K562 (cell line): ENCODE measurements at regions not wholly inside any gene's neighbourhood (a gene's known extent, or its start where the extent isn't known, plus 50 kb on each side); places are given as distances from the start of the nearest gene placed in this dataset.

Source experiments
- ATAC-seq: fragments of 200-7000 bp; cut with Tn5 transposase; 3 replicates; pipeline ENCODE4 v1.9.1; 2020; ENCODE audit warnings: moderate library complexity
- BruUV-seq: library from RNA; stranded (reverse); fragments of 400-500 nt; replicated peaks from 2 replicates; lab custom pipeline; 2021; lab: Mats Ljungman, UMichigan
- CTCF ChIA-PET: fragments of 300-600 bp; formaldehyde crosslinking; extraction: SDS; loops from one replicate; lab custom pipeline; 2021; ENCODE audit warnings: low intra/inter-chr PET ratio; lab: Yijun Ruan, JAX
- POLR2A ChIA-PET: fragments of 300-600, 350-650 bp; sonication (Branson Sonifier 250); formaldehyde crosslinking; extraction: SDS; loops from one replicate; lab custom pipeline; 2021; ENCODE audit warnings: antibody characterized with exemption, inconsistent platforms; lab: Yijun Ruan, JAX
- DNase-seq, 4 experiments: peaks; one replicate each; pipeline versions ENCODE4 v3.0.0 to v3.0.0-alpha.2; 2011 to 2018; ENCODE audit warnings: low spot score in 3 of 4, mixed read lengths in 3 of 4; ENCODE audit errors: extremely low read depth in 1 of 4
- FAIRE-seq: peaks from 2 replicates; lab custom pipeline; 2011; peaks lifted over from hg19 to GRCh38; lab: Jason Lieb, UNC
- H2AFZ ChIP-seq: 2 replicates; pipeline ENCODE4 v1.6.0; 2011; ENCODE audit warnings: low read depth, low read length, control low read depth, inconsistent platforms
- H3K27ac ChIP-seq: fragments of 200-600 bp; 3 replicates; pipeline ENCODE4 v1.8.0; 2011; ENCODE audit warnings: low read depth, mild to moderate bottlenecking, control low read depth, inconsistent platforms, low read length, moderate library complexity, mixed read lengths; ENCODE audit errors: extremely low read depth
- H3K27me3 ChIP-seq, 2 experiments: fragments of 300-600 bp in 1 of 2; 2 replicates in 1 of 2; 3 replicates in 1 of 2; pipeline versions ENCODE4 v1.6.0 to v1.8.0; 2011; ENCODE audit warnings: inconsistent platforms in 2 of 2, low read length in 2 of 2, mild to moderate bottlenecking in 1 of 2, mixed read lengths in 1 of 2, moderate library complexity in 1 of 2; ENCODE audit not compliant: control insufficient read depth in 2 of 2, insufficient read depth in 2 of 2
- H3K36me3 ChIP-seq: fragments of 300-600 bp; 3 replicates; pipeline ENCODE4 v1.8.0; 2011; ENCODE audit warnings: mild to moderate bottlenecking, low read length, inconsistent platforms; ENCODE audit not compliant: control insufficient read depth, insufficient read depth
- H3K4me1 ChIP-seq, 2 experiments: fragments of 200-600 bp in 1 of 2; replicated peaks in 1 of 2; 2 replicates in 1 of 2; 3 replicates in 1 of 2; pipeline versions ENCODE4 v1.5.1 to v1.8.0; 2011; ENCODE audit warnings: inconsistent platforms in 2 of 2, low read length in 2 of 2, mild to moderate bottlenecking in 1 of 2, mixed read lengths in 1 of 2, moderate library complexity in 1 of 2; ENCODE audit not compliant: control insufficient read depth in 2 of 2, insufficient read depth in 2 of 2
- H3K4me2 ChIP-seq: 2 replicates; pipeline ENCODE4 v1.6.1; 2011; ENCODE audit warnings: low read length, control low read depth, inconsistent platforms, mixed read lengths; ENCODE audit not compliant: insufficient read depth
- H3K4me3 ChIP-seq: fragments of 200-600 bp; sonication (generic), shearing (Covaris generic); 2 replicates; pipeline ENCODE4 v1.5.1; 2016; ENCODE audit warnings: control low read depth, inconsistent platforms
- H3K79me2 ChIP-seq: fragments of 200-600 bp; 3 replicates; pipeline ENCODE4 v1.8.0; 2011; ENCODE audit warnings: low read length, inconsistent platforms; ENCODE audit not compliant: control insufficient read depth, insufficient read depth
- H3K9ac ChIP-seq, 2 experiments: 2 replicates each; pipeline versions ENCODE4 v1.6.0 to v1.6.1; 2011; ENCODE audit warnings: low read depth in 2 of 2, low read length in 2 of 2, control low read depth in 1 of 2, inconsistent platforms in 1 of 2, mild to moderate bottlenecking in 1 of 2, mixed read lengths in 1 of 2; ENCODE audit not compliant: insufficient read depth in 1 of 2
- H3K9me1 ChIP-seq: one replicate; pipeline ENCODE4 v1.6.0; 2011; ENCODE audit warnings: inconsistent platforms, mild to moderate bottlenecking, low read length, moderate library complexity; ENCODE audit not compliant: control insufficient read depth, insufficient read depth
- H3K9me3 ChIP-seq: replicated peaks from 2 replicates; pipeline ENCODE4 v1.5.1; 2011; ENCODE audit warnings: low read depth, low read length, inconsistent platforms; ENCODE audit not compliant: control insufficient read depth, insufficient read depth
- H4K20me1 ChIP-seq: replicated peaks from 2 replicates; pipeline ENCODE4 v1.6.1; 2011; ENCODE audit warnings: low read length, inconsistent platforms, mixed read lengths; ENCODE audit not compliant: control insufficient read depth, insufficient read depth
- BCLAF1 ChIP-seq, 2 experiments: fragments of 450-650 bp in 1 of 2; IDR thresholded peaks; 2 replicates each; pipeline ENCODE4 v1.6.1; 2011 to 2017; ENCODE audit warnings: low read depth in 2 of 2, antibody characterized with exemption in 1 of 2, borderline replicate concordance in 1 of 2, low read length in 1 of 2, mild to moderate bottlenecking in 1 of 2, mixed read lengths in 1 of 2; ENCODE audit not compliant: control insufficient read depth in 1 of 2
- FOXJ3 ChIP-seq: sonication (generic); formaldehyde crosslinking; IDR thresholded peaks from 2 replicates; pipeline ENCODE4 v1.4.0; 2020; ENCODE audit warnings: mild to moderate bottlenecking, missing genetic modification reagents
- MTA3 ChIP-seq: fragments of 450-650 bp; formaldehyde crosslinking; IDR thresholded peaks from 2 replicates; pipeline ENCODE4 v1.6.1; 2017; ENCODE audit warnings: mild to moderate bottlenecking, borderline replicate concordance
- PPARD ChIP-seq: fragments of 250-450 bp; sonication (Bioruptor Pico); IDR thresholded peaks from 2 replicates; pipeline ENCODE4 v1.8.0; 2022; ENCODE audit warnings: inconsistent platforms, mild to moderate bottlenecking, moderate library complexity
- RBBP5 ChIP-seq: fragments of 200-600 bp; sonication (generic); IDR thresholded peaks from 2 replicates; pipeline ENCODE4 v1.6.1; 2012; ENCODE audit warnings: borderline replicate concordance, mild to moderate bottlenecking, low read length, control low read depth, inconsistent platforms; ENCODE audit not compliant: insufficient read depth, poor library complexity, severe bottlenecking
- RBM15 ChIP-seq: fragments of 200-400 bp; formaldehyde crosslinking; IDR thresholded peaks from 2 replicates; pipeline ENCODE4 v1.6.1; 2018; ENCODE audit warnings: mild to moderate bottlenecking, low read length, moderate library complexity; ENCODE audit not compliant: insufficient read depth
- SIN3B ChIP-seq: fragments of 450-650 bp; IDR thresholded peaks from 2 replicates; pipeline ENCODE4 v1.6.1; 2017; ENCODE audit warnings: low read depth, mild to moderate bottlenecking, moderate library complexity
- STAT6 ChIP-seq: sonication (generic); formaldehyde crosslinking; IDR thresholded peaks from 2 replicates; pipeline ENCODE4 v1.8.1; 2023; ENCODE audit warnings: mild to moderate bottlenecking, missing genetic modification reagents
- TOE1 ChIP-seq, 2 experiments: fragments of 450-650 bp in 1 of 2; sonication (generic) in 1 of 2; formaldehyde crosslinking in 1 of 2; IDR thresholded peaks; 2 replicates each; pipeline versions ENCODE4 v1.7.1 to v1.8.0; 2016 to 2022; ENCODE audit warnings: borderline replicate concordance in 2 of 2, mild to moderate bottlenecking in 2 of 2, antibody characterized with exemption in 1 of 2, inconsistent platforms in 1 of 2, low read depth in 1 of 2, missing genetic modification reagents in 1 of 2, moderate library complexity in 1 of 2
- ZNF134 ChIP-seq: fragments of 250-450 bp; sonication (Bioruptor Pico); conservative IDR thresholded peaks from 2 replicates; pipeline ENCODE4 v1.4.0; 2020
- WGBS: fragments of 100-300 bp; shearing (Covaris generic); methylation state at CpG from one replicate; pipeline ENCODE4 v1.1.6; 2016; ENCODE audit warnings: low coverage, mixed read lengths; ENCODE audit not compliant: insufficient coverage; ENCODE audit errors: missing lambda C conversion rate; 5-methylcytosine and 5-hydroxymethylcytosine counted together
- in situ Hi-C: fragments of 300-500 bp; cut with MboI; formaldehyde crosslinking; loops from 4 replicates; pipeline ENCODE4 v1.15.0; 2018; ENCODE audit warnings: inconsistent platforms, mixed read lengths
- intact Hi-C: fragments of 100-400 bp; cut with micrococcal nuclease; formaldehyde crosslinking; loops from 2 replicates; pipeline ENCODE4 v1.14.2; 2022

GRCh38 chr22:49192180-49192856 lies 635.4 kb downstream of the BRD1 start:
- FAIRE-seq (no peak), ATAC-seq (no peak), DNase-seq (no peak)
- H3K36me3 ChIP-seq = no peaks in the 10 kb centered on the region
- in situ Hi-C loops (no loop called here), intact Hi-C loops (no loop called here)
- H4K20me1 ChIP-seq = 0 out of 2 replicates have a peak, but pooled peaks cover 3% of the 10 kb centered on the region
- H3K27me3 ChIP-seq = peaks cover 0 to 31% of the 10 kb centered on the region in 2 experiments; a peak in 3 of 5 replicates
- H3K4me3 ChIP-seq = no peak overlapping the region
- no peak overlapping the region for H3K4me2 ChIP-seq
- BruUV-seq = no TSS peak
- POLR2A ChIA-PET = interaction anchor here (0.7 to 1.1 kb wide), 2 partner anchors 15 to 29 kb away, joined by 3 read pairs; no protein-coding TSS in a partner anchor
- H3K9me3 ChIP-seq = no peaks in the 10 kb centered on the region
- no peaks in the 10 kb centered on the region for H3K79me2 ChIP-seq
- no peak overlapping the region for H2AFZ ChIP-seq
- 0% methylated on average over 14 of the region's 25 CpGs for WGBS
- H3K4me1 ChIP-seq = no peaks in the 10 kb centered on the region
- no peak overlapping the region for H3K9ac ChIP-seq
- CTCF ChIA-PET = no interaction called here
- no peak overlapping the region for H3K27ac ChIP-seq
- TF ChIP-seq FOXJ3 (no peak), STAT6 (CRISPR knock-in tag) (no peak), RBM15 (no peak), TOE1 (IDR thresholded peaks at IDR 0.05; ENCODE audit: borderline replicate concordance) (no peak), TOE1 (CRISPR knock-in tag; IDR thresholded peaks at IDR 0.05; ENCODE audit: borderline replicate concordance, low read depth) (no peak), MTA3 (no peak), ZNF134 (CRISPR knock-in tag) (no peak), BCLAF1 (IDR thresholded peaks at IDR 0.05; ENCODE audit: borderline replicate concordance in 1 of 2, control insufficient read depth in 1 of 2, low read depth in 2 of 2, low read length in 1 of 2) (no peak), SIN3B (no peak), RBBP5 (no peak), PPARD (CRISPR knock-in tag) (no peak)
- no peaks in the 10 kb centered on the region for H3K9me1 ChIP-seq
